ENCODE measurements at regions not wholly inside any gene's neighbourhood (a gene's known extent, or its start where the extent isn't known, plus 50 kb on each side); places are given as distances from the start of the nearest gene placed in this dataset.

DNA sequence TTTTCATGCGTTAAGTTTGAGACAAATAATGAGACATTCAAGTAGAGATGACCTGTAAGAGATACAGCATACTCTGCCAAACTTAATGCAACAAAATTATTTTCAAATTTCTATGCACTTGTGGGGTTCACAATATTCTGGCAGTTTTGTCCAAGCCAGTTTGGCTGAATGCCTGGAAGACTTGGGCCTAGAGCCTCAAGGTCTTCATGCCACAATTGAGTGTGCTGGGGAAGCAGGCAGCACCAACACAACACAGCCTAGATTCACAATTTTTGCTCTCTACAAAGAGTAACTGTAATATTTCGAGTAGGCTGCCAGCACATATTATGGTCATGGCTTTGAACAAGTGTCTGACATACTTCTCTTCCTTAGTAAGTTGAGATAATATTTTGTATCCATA lies 461.4 kb upstream of the SPHKAP start:
- H3K36me3 Mint-ChIP-seq (ENCODE audit: insufficient read depth, unreplicated experiment) = peaks cover 6% of the 10 kb centered on the region
- no peak for DNase-seq
- no peak overlapping the region for H3K4me3 ChIP-seq (ENCODE audit: low read depth, low read length)
- H3K27ac Mint-ChIP-seq (ENCODE audit: unreplicated experiment) = no peak overlapping the region
- no peaks in the 10 kb centered on the region for H3K9me3 Mint-ChIP-seq (ENCODE audit: unreplicated experiment)
- no peaks in the 10 kb centered on the region for H3K4me1 ChIP-seq
- no TSS peak for BruUV-seq (replicated peaks)
- ChIA-PET CTCF (no interaction called here), POLR2A (no interaction called here)
- TF ChIP-seq, protein P1, sequence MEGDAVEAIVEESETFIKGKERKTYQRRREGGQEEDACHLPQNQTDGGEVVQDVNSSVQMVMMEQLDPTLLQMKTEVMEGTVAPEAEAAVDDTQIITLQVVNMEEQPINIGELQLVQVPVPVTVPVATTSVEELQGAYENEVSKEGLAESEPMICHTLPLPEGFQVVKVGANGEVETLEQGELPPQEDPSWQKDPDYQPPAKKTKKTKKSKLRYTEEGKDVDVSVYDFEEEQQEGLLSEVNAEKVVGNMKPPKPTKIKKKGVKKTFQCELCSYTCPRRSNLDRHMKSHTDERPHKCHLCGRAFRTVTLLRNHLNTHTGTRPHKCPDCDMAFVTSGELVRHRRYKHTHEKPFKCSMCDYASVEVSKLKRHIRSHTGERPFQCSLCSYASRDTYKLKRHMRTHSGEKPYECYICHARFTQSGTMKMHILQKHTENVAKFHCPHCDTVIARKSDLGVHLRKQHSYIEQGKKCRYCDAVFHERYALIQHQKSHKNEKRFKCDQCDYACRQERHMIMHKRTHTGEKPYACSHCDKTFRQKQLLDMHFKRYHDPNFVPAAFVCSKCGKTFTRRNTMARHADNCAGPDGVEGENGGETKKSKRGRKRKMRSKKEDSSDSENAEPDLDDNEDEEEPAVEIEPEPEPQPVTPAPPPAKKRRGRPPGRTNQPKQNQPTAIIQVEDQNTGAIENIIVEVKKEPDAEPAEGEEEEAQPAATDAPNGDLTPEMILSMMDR (IDR thresholded peaks at IDR 0.05; ENCODE audit: insufficient read depth in 1 of 2, low read depth in 1 of 2, low read length in 1 of 2, severe bottlenecking in 1 of 2, unreplicated experiment in 1 of 2) = no peak
- no peaks in the 10 kb centered on the region for H3K9me3 ChIP-seq
- intact Hi-C loops (cut with micrococcal nuclease; ENCODE audit: unreplicated experiment) = no loop called here
- H3K4me1 Mint-ChIP-seq (ENCODE audit: low read depth, unreplicated experiment) = no peaks in the 10 kb centered on the region
- no peaks in the 10 kb centered on the region for H3K27me3 Mint-ChIP-seq (ENCODE audit: insufficient read depth, unreplicated experiment)
- no peak overlapping the region for H3K4me3 Mint-ChIP-seq (ENCODE audit: unreplicated experiment)
- H3K36me3 ChIP-seq (ENCODE audit: control insufficient read depth, insufficient read depth, low read length) = no peaks in the 10 kb centered on the region
- H3K27me3 ChIP-seq (replicated peaks; ENCODE audit: control insufficient read depth, insufficient read depth, low read length) = no peaks in the 10 kb centered on the region

- Mint-ChIP-seq H3K27me3 (ENCODE audit: insufficient read depth, unreplicated experiment) (no peaks in the 10 kb centered on the region), H3K4me3 (ENCODE audit: unreplicated experiment) (no peak overlapping the region), H3K27ac (ENCODE audit: unreplicated experiment) (no peak overlapping the region), H3K36me3 (ENCODE audit: insufficient read depth, unreplicated experiment) (no peaks in the 10 kb centered on the region), H3K4me1 (ENCODE audit: low read depth, unreplicated experiment) (peaks cover 16% of the 10 kb centered on the region), H3K9me3 (ENCODE audit: unreplicated experiment) (no peaks in the 10 kb centered on the region)
- ChIA-PET POLR2A (no interaction called here), CTCF (no interaction called here)
- H3K36me3 ChIP-seq (ENCODE audit: control insufficient read depth, insufficient read depth, low read length) = no peaks in the 10 kb centered on the region
- no TSS peak for BruUV-seq (replicated peaks)
- H3K9me3 ChIP-seq = no peaks in the 10 kb centered on the region
- no peaks in the 10 kb centered on the region for H3K27me3 ChIP-seq (replicated peaks; ENCODE audit: control insufficient read depth, insufficient read depth, low read length)
- intact Hi-C loops (cut with micrococcal nuclease; ENCODE audit: unreplicated experiment) = no loop called here
- TF ChIP-seq, protein P1 (IDR thresholded peaks at IDR 0.05; ENCODE audit: insufficient read depth in 1 of 2, low read depth in 1 of 2, low read length in 1 of 2, severe bottlenecking in 1 of 2, unreplicated experiment in 1 of 2) = no peak
- no peak overlapping the region for H3K4me3 ChIP-seq (ENCODE audit: low read depth, low read length)
- DNase-seq = no peak
- peaks cover 14% of the 10 kb centered on the region; the same call in 1 of the 2 replicates for H3K4me1 ChIP-seq
These were observed 449.3 kb upstream of the SPHKAP start for GRCh38 chr2:228630786-228631185.

- BruUV-seq (replicated peaks) = no TSS peak
- H3K27ac Mint-ChIP-seq (ENCODE audit: unreplicated experiment) = no peak overlapping the region
- H3K27me3 Mint-ChIP-seq (ENCODE audit: insufficient read depth, unreplicated experiment) = no peaks in the 10 kb centered on the region
- no peak for DNase-seq
- Histone ChIP-seq H3K27me3 (replicated peaks; ENCODE audit: control insufficient read depth, insufficient read depth, low read length) (no peaks in the 10 kb centered on the region), H3K4me1 (peaks cover 14% of the 10 kb centered on the region; the same call in 1 of the 2 replicates), H3K4me3 (ENCODE audit: low read depth, low read length) (no peak overlapping the region), H3K9me3 (no peaks in the 10 kb centered on the region), H3K36me3 (ENCODE audit: control insufficient read depth, insufficient read depth, low read length) (no peaks in the 10 kb centered on the region)
- CTCF ChIA-PET = no interaction called here
- TF ChIP-seq, protein P1 (IDR thresholded peaks at IDR 0.05; ENCODE audit: insufficient read depth in 1 of 2, low read depth in 1 of 2, low read length in 1 of 2, severe bottlenecking in 1 of 2, unreplicated experiment in 1 of 2) = no peak
- intact Hi-C loops (cut with micrococcal nuclease; ENCODE audit: unreplicated experiment) = loop anchor here (2.0 to 5.0 kb wide), 2 partner anchors 24 to 542 kb away; no protein-coding TSS in a partner anchor
- H3K4me3 Mint-ChIP-seq (ENCODE audit: unreplicated experiment) = peak overlapping the region; percentile 22
- POLR2A ChIA-PET = no interaction called here
- H3K4me1 Mint-ChIP-seq (ENCODE audit: low read depth, unreplicated experiment) = peaks cover 16% of the 10 kb centered on the region
- no peaks in the 10 kb centered on the region for H3K36me3 Mint-ChIP-seq (ENCODE audit: insufficient read depth, unreplicated experiment)
- no peaks in the 10 kb centered on the region for H3K9me3 Mint-ChIP-seq (ENCODE audit: unreplicated experiment)
These were observed 447.8 kb upstream of the SPHKAP start for GRCh38 chr2:228629251-228629650.

Data from Caco-2 (cell line).